SK-N-SH (cell line): ENCODE measurements at regions not wholly inside any gene's neighbourhood (a gene's known extent, or its start where the extent isn't known, plus 50 kb on each side); places are given as distances from the start of the nearest gene placed in this dataset.
A peak's percentile ranks its signal among the peaks of the same experiment; 100 is the strongest.

ENCODE experiments used
- CTCF ChIA-PET: fragments of 300-600, 350-600 bp; formaldehyde crosslinking; extraction: SDS; loops from one replicate; lab custom pipeline; 2021; lab: Yijun Ruan, JAX
- POLR2A ChIA-PET: fragments of 350-600 bp; sonication (Branson Sonifier 250); formaldehyde crosslinking; extraction: SDS; loops from one replicate; lab custom pipeline; 2020; ENCODE audit warnings: antibody characterized with exemption, inconsistent platforms; lab: Yijun Ruan, JAX
- DNase-seq: peaks from one replicate; pipeline ENCODE4 v3.0.0; 2012
- H2AFZ ChIP-seq: fragments of 200-600 bp; sonication (generic); 2 replicates; pipeline ENCODE4 v1.8.1; 2016; ENCODE audit warnings: antibody characterized with exemption, mild to moderate bottlenecking, low read depth
- H3F3A ChIP-seq: fragments of 200-600 bp; sonication (generic); replicated peaks from 2 replicates; pipeline ENCODE3; 2016; ENCODE audit warnings: antibody characterized with exemption, mild to moderate bottlenecking; ENCODE audit not compliant: insufficient read depth
- H3K27ac ChIP-seq, 2 experiments: fragments of 200-500 bp in 1 of 2; fragments of 200-600 bp in 1 of 2; sonication (Bioruptor generic) in 1 of 2; sonication (generic), shearing (Covaris generic) in 1 of 2; 2 replicates each; pipeline versions ENCODE4 v1.5.1 to v1.6.1; 2014 to 2016; ENCODE audit warnings: low read depth in 2 of 2, inconsistent platforms in 1 of 2, low read length in 1 of 2, mild to moderate bottlenecking in 1 of 2, mixed read lengths in 1 of 2
- H3K27me3 ChIP-seq: fragments of 200-600 bp; sonication (generic), shearing (Covaris generic); 2 replicates; pipeline ENCODE4 v1.6.1; 2016; ENCODE audit warnings: mixed run types; ENCODE audit not compliant: insufficient read depth
- H3K36me3 ChIP-seq, 2 experiments: fragments of 200-500 bp in 1 of 2; fragments of 200-600 bp in 1 of 2; sonication (Bioruptor generic) in 1 of 2; sonication (generic) in 1 of 2; replicated peaks in 1 of 2; 2 replicates each; pipeline versions ENCODE3 to v1.5.1; 2014 to 2016; ENCODE audit warnings: low read length in 1 of 2, mild to moderate bottlenecking in 1 of 2; ENCODE audit not compliant: insufficient read depth in 2 of 2, control insufficient read depth in 1 of 2
- H3K4me1 ChIP-seq, 2 experiments: fragments of 200-500 bp in 1 of 2; fragments of 200-600 bp in 1 of 2; sonication (Bioruptor generic) in 1 of 2; sonication (generic), shearing (Covaris generic) in 1 of 2; 2 replicates each; pipeline versions ENCODE4 v1.5.1 to v1.6.1; 2014 to 2016; ENCODE audit warnings: low read depth in 1 of 2, low read length in 1 of 2, mixed run types in 1 of 2; ENCODE audit not compliant: insufficient read depth in 2 of 2, control insufficient read depth in 1 of 2
- H3K4me2 ChIP-seq: fragments of 200-600 bp; sonication (generic), shearing (Covaris generic); 2 replicates; pipeline ENCODE4 v1.6.1; 2017; ENCODE audit warnings: mixed run types
- H3K4me3 ChIP-seq, 2 experiments: fragments of 200-500 bp in 1 of 2; fragments of 200-600 bp in 1 of 2; sonication (Bioruptor generic) in 1 of 2; sonication (generic), shearing (Covaris generic) in 1 of 2; 2 replicates each; pipeline versions ENCODE4 v1.5.1 to v1.8.1; 2014 to 2016; ENCODE audit warnings: low read depth in 2 of 2, inconsistent platforms in 1 of 2, low read length in 1 of 2, mild to moderate bottlenecking in 1 of 2, mixed read lengths in 1 of 2, moderate library complexity in 1 of 2
- H3K79me2 ChIP-seq: fragments of 200-600 bp; sonication (generic); 2 replicates; pipeline ENCODE4 v1.8.1; 2017; ENCODE audit warnings: mild to moderate bottlenecking; ENCODE audit not compliant: insufficient read depth
- H3K9ac ChIP-seq: fragments of 200-600 bp; sonication (generic); 2 replicates; pipeline ENCODE4 v1.6.1; 2017; ENCODE audit warnings: mixed run types
- H3K9me2 ChIP-seq: fragments of 200-600 bp; sonication (generic); 2 replicates; pipeline ENCODE4 v1.6.1; 2017; ENCODE audit warnings: mixed run types
- H3K9me3 ChIP-seq: fragments of 200-600 bp; sonication (generic); 2 replicates; pipeline ENCODE4 v1.6.1; 2017; ENCODE audit warnings: mixed run types, mild to moderate bottlenecking, moderate library complexity
- H4K20me1 ChIP-seq: fragments of 200-600 bp; sonication (generic); 2 replicates; pipeline ENCODE4 v1.6.1; 2017; ENCODE audit warnings: mild to moderate bottlenecking, mixed run types; ENCODE audit not compliant: insufficient read depth
- CHD2 ChIP-seq: fragments of 150-350 bp; IDR thresholded peaks from 2 replicates; pipeline ENCODE4 v1.6.1; 2018; ENCODE audit warnings: low read length; ENCODE audit not compliant: partially characterized antibody
- FOSL2 ChIP-seq: IDR thresholded peaks from 2 replicates; pipeline ENCODE4 v1.4.0; 2012; ENCODE audit warnings: low read depth, mild to moderate bottlenecking, moderate library complexity, borderline replicate concordance
- MAX ChIP-seq: IDR thresholded peaks from 2 replicates; pipeline ENCODE4 v1.4.0; 2012; ENCODE audit warnings: low read depth
- MXI1 ChIP-seq: IDR thresholded peaks from 2 replicates; pipeline ENCODE4 v1.6.1; 2012; ENCODE audit warnings: mild to moderate bottlenecking, low read depth, low read length, improper control_type of control experiment
- NFIC ChIP-seq: IDR thresholded peaks from 2 replicates; pipeline ENCODE4 v1.4.0; 2012; ENCODE audit warnings: borderline replicate concordance
- NRF1 ChIP-seq: IDR thresholded peaks from 2 replicates; pipeline ENCODE4 v1.6.1; 2012; ENCODE audit warnings: low read depth, mild to moderate bottlenecking, low read length
- RAD21 ChIP-seq: IDR thresholded peaks from 2 replicates; pipeline ENCODE4 v1.6.1; 2012; ENCODE audit warnings: mild to moderate bottlenecking, low read length
- RCOR1 ChIP-seq: fragments of 150-350 bp; IDR thresholded peaks from 2 replicates; pipeline ENCODE4 v1.6.1; 2017; ENCODE audit warnings: antibody characterized with exemption, low read length
- SMC3 ChIP-seq: IDR thresholded peaks from 2 replicates; pipeline ENCODE4 v1.6.1; 2012; ENCODE audit warnings: low read depth, low read length, improper control_type of control experiment
- TCF12 ChIP-seq: IDR thresholded peaks from 2 replicates; pipeline ENCODE4 v1.4.0; 2012
- TEAD4 ChIP-seq: IDR thresholded peaks from 2 replicates; pipeline ENCODE4 v1.4.0; 2012; ENCODE audit warnings: mild to moderate bottlenecking, borderline replicate concordance; ENCODE audit not compliant: insufficient read depth
- YY1 ChIP-seq: IDR thresholded peaks from 2 replicates; pipeline ENCODE4 v1.4.0; 2012; ENCODE audit warnings: low read depth, mild to moderate bottlenecking
- WGBS: methylation state at CpG from one replicate; pipeline ENCODE4 v1.1.6; 2017; ENCODE audit warnings: low lambda C conversion rate; 5-methylcytosine and 5-hydroxymethylcytosine counted together
- TF ChIP-seq, protein P1 (sequence below): fragments of 200-600 bp; sonication (generic); IDR thresholded peaks from 2 replicates; pipeline ENCODE4 v1.6.1; 2017; ENCODE audit warnings: antibody characterized with exemption, mild to moderate bottlenecking, moderate library complexity
- TF ChIP-seq, protein P2 (sequence below): IDR thresholded peaks from 2 replicates; pipeline ENCODE4; 2012
- TF ChIP-seq, protein P3 (sequence below): fragments of 150-350 bp; IDR thresholded peaks from 2 replicates; pipeline ENCODE4 v1.6.1; 2017; ENCODE audit warnings: antibody characterized with exemption, low read length, low read depth, borderline replicate concordance

DNA sequence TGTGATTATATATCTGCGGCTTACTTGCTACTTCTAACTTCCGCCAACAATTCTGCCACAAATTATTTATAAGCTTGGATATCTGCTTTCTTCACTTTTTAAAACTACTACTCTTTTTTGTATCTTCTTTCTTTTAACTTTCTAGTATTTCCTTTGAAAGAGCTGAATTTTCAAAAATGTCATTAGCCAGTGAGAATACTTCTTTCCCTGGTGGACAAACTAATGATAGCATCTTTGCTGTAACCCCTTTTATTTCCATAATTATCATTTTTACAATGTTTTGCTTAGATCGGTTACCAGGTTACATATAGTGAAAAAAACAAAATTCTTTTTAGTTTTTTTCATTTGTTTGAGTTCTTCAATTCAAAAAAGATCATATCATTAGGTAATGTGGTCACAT, 355.9 kb upstream of the ADGRL4 start:
- no peak overlapping the region; the same call in 1 of the 2 replicates for H2AFZ ChIP-seq
- H3K4me2 ChIP-seq = no peak overlapping the region
- H3K9me3 ChIP-seq = no peaks in the 10 kb centered on the region
- no peaks in the 10 kb centered on the region for H3K4me1 ChIP-seq
- 91% methylated on average over 3 of the region's 3 CpGs for WGBS
- H3K27ac ChIP-seq = no peak overlapping the region
- POLR2A ChIA-PET = no interaction called here
- no peaks in the 10 kb centered on the region for H3F3A ChIP-seq
- H3K9ac ChIP-seq = no peak overlapping the region
- H3K36me3 ChIP-seq = no peaks in the 10 kb centered on the region
- H3K27me3 ChIP-seq = no peaks in the 10 kb centered on the region
- no peak for DNase-seq
- H4K20me1 ChIP-seq = no peaks in the 10 kb centered on the region
- CTCF ChIA-PET = interaction anchor here (1.2 kb wide), 2 partner anchors 8 to 9 kb away, joined by 3 read pairs; no protein-coding TSS in a partner anchor
- H3K9me2 ChIP-seq = no peaks in the 10 kb centered on the region
- no peak overlapping the region for H3K4me3 ChIP-seq
- no peaks in the 10 kb centered on the region for H3K79me2 ChIP-seq
- TF ChIP-seq RCOR1 = no peak
- TF ChIP-seq, protein P1, sequence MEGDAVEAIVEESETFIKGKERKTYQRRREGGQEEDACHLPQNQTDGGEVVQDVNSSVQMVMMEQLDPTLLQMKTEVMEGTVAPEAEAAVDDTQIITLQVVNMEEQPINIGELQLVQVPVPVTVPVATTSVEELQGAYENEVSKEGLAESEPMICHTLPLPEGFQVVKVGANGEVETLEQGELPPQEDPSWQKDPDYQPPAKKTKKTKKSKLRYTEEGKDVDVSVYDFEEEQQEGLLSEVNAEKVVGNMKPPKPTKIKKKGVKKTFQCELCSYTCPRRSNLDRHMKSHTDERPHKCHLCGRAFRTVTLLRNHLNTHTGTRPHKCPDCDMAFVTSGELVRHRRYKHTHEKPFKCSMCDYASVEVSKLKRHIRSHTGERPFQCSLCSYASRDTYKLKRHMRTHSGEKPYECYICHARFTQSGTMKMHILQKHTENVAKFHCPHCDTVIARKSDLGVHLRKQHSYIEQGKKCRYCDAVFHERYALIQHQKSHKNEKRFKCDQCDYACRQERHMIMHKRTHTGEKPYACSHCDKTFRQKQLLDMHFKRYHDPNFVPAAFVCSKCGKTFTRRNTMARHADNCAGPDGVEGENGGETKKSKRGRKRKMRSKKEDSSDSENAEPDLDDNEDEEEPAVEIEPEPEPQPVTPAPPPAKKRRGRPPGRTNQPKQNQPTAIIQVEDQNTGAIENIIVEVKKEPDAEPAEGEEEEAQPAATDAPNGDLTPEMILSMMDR = peak; percentile 21; the same call in 1 of the 2 replicates
- TF ChIP-seq, all 33 proteins: peak for 1

- WGBS = 69% methylated on average over 4 of the region's 4 CpGs
- Histone ChIP-seq H3K4me3 (no peak overlapping the region), H3K9me2 (no peaks in the 10 kb centered on the region), H3F3A (no peaks in the 10 kb centered on the region), H3K79me2 (no peaks in the 10 kb centered on the region), H3K4me2 (0 out of 2 replicates have a peak overlapping the region, but pooled peaks have one; percentile 21)
- DNase-seq = no peak
- POLR2A ChIA-PET = no interaction called here
- TF ChIP-seq TEAD4 = no peak
- TF ChIP-seq, protein P2, sequence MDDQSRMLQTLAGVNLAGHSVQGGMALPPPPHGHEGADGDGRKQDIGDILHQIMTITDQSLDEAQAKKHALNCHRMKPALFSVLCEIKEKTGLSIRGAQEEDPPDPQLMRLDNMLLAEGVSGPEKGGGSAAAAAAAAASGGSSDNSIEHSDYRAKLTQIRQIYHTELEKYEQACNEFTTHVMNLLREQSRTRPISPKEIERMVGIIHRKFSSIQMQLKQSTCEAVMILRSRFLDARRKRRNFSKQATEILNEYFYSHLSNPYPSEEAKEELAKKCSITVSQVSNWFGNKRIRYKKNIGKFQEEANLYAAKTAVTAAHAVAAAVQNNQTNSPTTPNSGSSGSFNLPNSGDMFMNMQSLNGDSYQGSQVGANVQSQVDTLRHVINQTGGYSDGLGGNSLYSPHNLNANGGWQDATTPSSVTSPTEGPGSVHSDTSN = peak; percentile 24; the same call in 1 of the 2 replicates
- TF ChIP-seq, all 33 proteins: peak for 1
- Histone ChIP-seq H3K27ac (peak overlapping the region in 1 of 2 experiments; percentile 59; a peak in 2 of 4 replicates), H3K27me3 (no peaks in the 10 kb centered on the region), H4K20me1 (no peaks in the 10 kb centered on the region), H3K36me3 (no peaks in the 10 kb centered on the region), H3K9ac (no peak overlapping the region), H3K4me1 (peaks cover 4 to 5% of the 10 kb centered on the region in 2 experiments; a peak in 3 of 4 replicates), H2AFZ (peak overlapping the region; percentile 74), H3K9me3 (no peaks in the 10 kb centered on the region)
- CTCF ChIA-PET = interaction anchor here (1.1 kb wide), 1 partner anchor 94 kb away, joined by 3 read pairs; no protein-coding TSS in a partner anchor
Measured at GRCh38 chr1:79355090-79355489, 348.6 kb upstream of the ADGRL4 start.

DNA sequence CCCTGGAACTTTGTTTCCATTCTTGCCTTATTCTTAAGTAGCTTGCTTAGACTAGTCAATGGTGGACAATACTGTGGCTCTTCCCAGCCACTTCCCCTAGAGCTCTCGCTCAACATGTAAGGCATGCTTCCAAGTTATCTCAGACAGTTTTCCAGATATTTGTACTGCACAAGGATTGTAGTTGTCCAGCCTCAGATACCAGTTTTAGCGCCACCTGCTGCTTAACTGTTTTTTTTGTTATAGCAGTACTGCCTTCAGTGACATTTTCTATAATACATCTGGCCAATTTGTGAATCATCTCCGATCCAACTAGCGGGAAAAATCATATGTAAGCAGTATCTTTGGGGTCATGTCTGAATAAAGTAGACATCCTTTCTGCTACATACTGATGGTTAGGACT, 346.7 kb upstream of the ADGRL4 start:
- CTCF ChIA-PET = interaction anchor here (0.6 to 1.8 kb wide), 8 partner anchors 8 to 513 kb away, joined by 3 to 7 read pairs (median 4); no protein-coding TSS in a partner anchor
- H4K20me1 ChIP-seq = no peaks in the 10 kb centered on the region
- no peak overlapping the region for H3K9ac ChIP-seq
- peaks cover 4 to 5% of the 10 kb centered on the region in 2 experiments; a peak in 3 of 4 replicates for H3K4me1 ChIP-seq
- no peaks in the 10 kb centered on the region for H3K9me3 ChIP-seq
- no peaks in the 10 kb centered on the region for H3K9me2 ChIP-seq
- H2AFZ ChIP-seq = 0 out of 2 replicates have a peak overlapping the region, but pooled peaks have one; percentile 35
- 52% methylated on average over 4 of the region's 4 CpGs for WGBS
- no peak overlapping the region; a peak in 1 of 4 replicates for H3K4me3 ChIP-seq
- H3K36me3 ChIP-seq = no peaks in the 10 kb centered on the region
- DNase-seq = peak; percentile 15
- no peaks in the 10 kb centered on the region for H3F3A ChIP-seq
- no peaks in the 10 kb centered on the region for H3K27me3 ChIP-seq
- no peaks in the 10 kb centered on the region for H3K79me2 ChIP-seq
- no peak overlapping the region for H3K27ac ChIP-seq
- POLR2A ChIA-PET = no interaction called here
- no peak overlapping the region for H3K4me2 ChIP-seq
- TF ChIP-seq MXI1 = no peak
- TF ChIP-seq NFIC = no peak
- no peak for TF ChIP-seq YY1
- no peak for TF ChIP-seq TCF12
- TF ChIP-seq, protein P1 = peak; percentile 62
- TF ChIP-seq FOSL2 = no peak
- no peak for TF ChIP-seq NRF1
- 0 out of 2 replicates have a peak, but pooled peaks have one; percentile 38 for TF ChIP-seq SMC3
- TF ChIP-seq, protein P3, sequence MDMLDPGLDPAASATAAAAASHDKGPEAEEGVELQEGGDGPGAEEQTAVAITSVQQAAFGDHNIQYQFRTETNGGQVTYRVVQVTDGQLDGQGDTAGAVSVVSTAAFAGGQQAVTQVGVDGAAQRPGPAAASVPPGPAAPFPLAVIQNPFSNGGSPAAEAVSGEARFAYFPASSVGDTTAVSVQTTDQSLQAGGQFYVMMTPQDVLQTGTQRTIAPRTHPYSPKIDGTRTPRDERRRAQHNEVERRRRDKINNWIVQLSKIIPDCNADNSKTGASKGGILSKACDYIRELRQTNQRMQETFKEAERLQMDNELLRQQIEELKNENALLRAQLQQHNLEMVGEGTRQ = no peak
- TF ChIP-seq CHD2 = no peak
- no peak for TF ChIP-seq MAX
- peak; percentile 50 for TF ChIP-seq RAD21
- no peak for TF ChIP-seq TEAD4
